ENCODE measurements at regions not wholly inside any gene's neighbourhood (a gene's known extent, or its start where the extent isn't known, plus 50 kb on each side); places are given as distances from the start of the nearest gene placed in this dataset.

DNA sequence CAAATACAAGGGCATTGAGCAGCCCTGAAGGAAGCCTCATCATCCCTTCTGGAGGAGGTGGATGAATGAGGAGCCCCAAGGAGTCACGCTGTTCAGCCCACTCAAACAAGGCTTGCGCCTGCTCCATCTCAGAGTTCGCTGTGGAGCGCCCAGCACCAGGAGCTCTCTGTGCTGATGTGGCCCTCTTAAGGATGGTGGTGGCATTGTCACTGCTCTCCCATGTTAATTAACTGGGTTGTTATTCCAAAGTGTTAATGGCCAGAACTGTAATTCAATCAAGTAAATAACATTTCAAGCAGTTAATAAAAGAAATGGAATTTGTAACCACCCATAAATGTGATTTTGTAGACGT lies 726.0 kb upstream of the RAB6C start:
- Histone ChIP-seq H4K20me1 (ENCODE audit: low read length) (no peaks in the 10 kb centered on the region), H3K27me3 (ENCODE audit: low read length) (no peaks in the 10 kb centered on the region), H3K36me3 (ENCODE audit: low read depth, low read length) (peaks cover 2% of the 10 kb centered on the region; the same call in 1 of the 2 replicates), H3K4me3 (ENCODE audit: low read length) (no peak overlapping the region), H2AFZ (ENCODE audit: low read length) (no peak overlapping the region), H3K79me2 (ENCODE audit: low read length) (no peaks in the 10 kb centered on the region), H3F3A (ENCODE audit: low read length, unreplicated experiment) (no peaks in the 10 kb centered on the region), H3K9ac (ENCODE audit: low read length) (no peak overlapping the region), H3K27ac (ENCODE audit: low read length) (no peak overlapping the region), H3K4me1 (ENCODE audit: insufficient read depth, low read length) (no peaks in the 10 kb centered on the region), H3K9me3 (ENCODE audit: low read length) (no peaks in the 10 kb centered on the region), H3K9me2 (replicated peaks; ENCODE audit: low read length) (no peaks in the 10 kb centered on the region), H3K4me2 (ENCODE audit: low read length) (no peak overlapping the region)
- BruUV-seq (replicated peaks), result no TSS peak
- TF ChIP-seq EZH2phosphoT487 (IDR thresholded peaks at IDR 0.05; ENCODE audit: borderline replicate concordance, low read length) (no peak), EZH2 (IDR thresholded peaks at IDR 0.05; ENCODE audit: low read length, unreplicated experiment) (no peak)
- TF ChIP-seq, protein P1, sequence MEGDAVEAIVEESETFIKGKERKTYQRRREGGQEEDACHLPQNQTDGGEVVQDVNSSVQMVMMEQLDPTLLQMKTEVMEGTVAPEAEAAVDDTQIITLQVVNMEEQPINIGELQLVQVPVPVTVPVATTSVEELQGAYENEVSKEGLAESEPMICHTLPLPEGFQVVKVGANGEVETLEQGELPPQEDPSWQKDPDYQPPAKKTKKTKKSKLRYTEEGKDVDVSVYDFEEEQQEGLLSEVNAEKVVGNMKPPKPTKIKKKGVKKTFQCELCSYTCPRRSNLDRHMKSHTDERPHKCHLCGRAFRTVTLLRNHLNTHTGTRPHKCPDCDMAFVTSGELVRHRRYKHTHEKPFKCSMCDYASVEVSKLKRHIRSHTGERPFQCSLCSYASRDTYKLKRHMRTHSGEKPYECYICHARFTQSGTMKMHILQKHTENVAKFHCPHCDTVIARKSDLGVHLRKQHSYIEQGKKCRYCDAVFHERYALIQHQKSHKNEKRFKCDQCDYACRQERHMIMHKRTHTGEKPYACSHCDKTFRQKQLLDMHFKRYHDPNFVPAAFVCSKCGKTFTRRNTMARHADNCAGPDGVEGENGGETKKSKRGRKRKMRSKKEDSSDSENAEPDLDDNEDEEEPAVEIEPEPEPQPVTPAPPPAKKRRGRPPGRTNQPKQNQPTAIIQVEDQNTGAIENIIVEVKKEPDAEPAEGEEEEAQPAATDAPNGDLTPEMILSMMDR (conservative IDR thresholded peaks at IDR 0.05; ENCODE audit: low read depth, low read length), result 0 out of 2 replicates have a peak, but pooled peaks have one; percentile 19
- ChIA-PET POLR2A (ENCODE audit: unreplicated experiment) (no interaction called here), CTCF (no interaction called here)
- no peak for DNase-seq
- intact Hi-C loops (cut with micrococcal nuclease), result no loop called here
- no peak for ATAC-seq

DNA sequence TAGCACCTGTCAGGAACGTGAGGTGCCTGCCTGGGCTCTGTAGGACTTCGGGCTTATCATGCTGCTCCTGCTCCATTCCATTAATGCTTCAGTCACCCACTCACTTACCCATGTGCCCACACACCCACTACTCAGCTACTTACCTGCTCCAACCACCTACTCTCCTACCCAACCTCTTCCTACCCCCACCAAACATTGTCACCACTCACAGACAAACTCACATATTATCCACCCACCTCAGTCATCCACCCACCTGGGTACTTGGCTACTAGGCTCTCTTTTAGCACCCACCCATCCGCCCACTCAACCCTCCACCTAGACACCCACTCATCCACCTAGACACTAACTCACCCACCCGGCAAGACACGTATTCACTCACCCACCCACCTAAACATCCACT lies 724.7 kb upstream of the RAB6C start:
- no peak for DNase-seq
- TF ChIP-seq, protein P1 (conservative IDR thresholded peaks at IDR 0.05; ENCODE audit: low read depth, low read length), result no peak
- TF ChIP-seq EZH2 (IDR thresholded peaks at IDR 0.05; ENCODE audit: low read length, unreplicated experiment) (no peak), EZH2phosphoT487 (IDR thresholded peaks at IDR 0.05; ENCODE audit: borderline replicate concordance, low read length) (no peak)
- Histone ChIP-seq H3K9ac (ENCODE audit: low read length) (no peak overlapping the region), H3F3A (ENCODE audit: low read length, unreplicated experiment) (no peaks in the 10 kb centered on the region), H3K4me1 (ENCODE audit: insufficient read depth, low read length) (no peaks in the 10 kb centered on the region), H3K36me3 (ENCODE audit: low read depth, low read length) (peaks cover 2% of the 10 kb centered on the region; the same call in 1 of the 2 replicates), H3K4me3 (ENCODE audit: low read length) (no peak overlapping the region), H3K9me2 (replicated peaks; ENCODE audit: low read length) (no peaks in the 10 kb centered on the region), H3K27me3 (ENCODE audit: low read length) (no peaks in the 10 kb centered on the region), H4K20me1 (ENCODE audit: low read length) (no peaks in the 10 kb centered on the region), H2AFZ (ENCODE audit: low read length) (no peak overlapping the region), H3K27ac (ENCODE audit: low read length) (no peak overlapping the region), H3K4me2 (ENCODE audit: low read length) (no peak overlapping the region), H3K79me2 (ENCODE audit: low read length) (no peaks in the 10 kb centered on the region), H3K9me3 (ENCODE audit: low read length) (0 out of 2 replicates have a peak, but pooled peaks cover 9% of the 10 kb centered on the region)
- BruUV-seq (replicated peaks), result no TSS peak
- intact Hi-C loops (cut with micrococcal nuclease), result no loop called here
- ChIA-PET CTCF (no interaction called here), POLR2A (ENCODE audit: unreplicated experiment) (no interaction called here)
- ATAC-seq, result no peak

- peaks cover 2% of the 10 kb centered on the region; the same call in 1 of the 2 replicates for H3K36me3 ChIP-seq (ENCODE audit: low read depth, low read length)
- H3K4me2 ChIP-seq (ENCODE audit: low read length), result no peak overlapping the region
- H2AFZ ChIP-seq (ENCODE audit: low read length), result no peak overlapping the region
- 0 out of 2 replicates have a peak, but pooled peaks cover 11% of the 10 kb centered on the region for H3K9me3 ChIP-seq (ENCODE audit: low read length)
- DNase-seq (no peak), ATAC-seq (no peak)
- no peak overlapping the region for H3K4me3 ChIP-seq (ENCODE audit: low read length)
- POLR2A ChIA-PET (ENCODE audit: unreplicated experiment), result no interaction called here
- TF ChIP-seq, protein P1 (conservative IDR thresholded peaks at IDR 0.05; ENCODE audit: low read depth, low read length), result no peak
- TF ChIP-seq EZH2 (IDR thresholded peaks at IDR 0.05; ENCODE audit: low read length, unreplicated experiment), result no peak
- no peaks in the 10 kb centered on the region for H4K20me1 ChIP-seq (ENCODE audit: low read length)
- H3K4me1 ChIP-seq (ENCODE audit: insufficient read depth, low read length), result no peaks in the 10 kb centered on the region
- no peaks in the 10 kb centered on the region for H3K27me3 ChIP-seq (ENCODE audit: low read length)
- H3K27ac ChIP-seq (ENCODE audit: low read length), result no peak overlapping the region
- H3K9me2 ChIP-seq (replicated peaks; ENCODE audit: low read length), result no peaks in the 10 kb centered on the region
- no peaks in the 10 kb centered on the region for H3F3A ChIP-seq (ENCODE audit: low read length, unreplicated experiment)
- CTCF ChIA-PET, result no interaction called here
- intact Hi-C loops (cut with micrococcal nuclease), result no loop called here
- H3K9ac ChIP-seq (ENCODE audit: low read length), result no peak overlapping the region
- no peaks in the 10 kb centered on the region for H3K79me2 ChIP-seq (ENCODE audit: low read length)
- no TSS peak for BruUV-seq (replicated peaks)
Observed at GRCh38 chr2:129255610-129256313, 723.7 kb upstream of the RAB6C start.
